Nephron (organoid): ENCODE measurements at regions not wholly inside any gene's neighbourhood (a gene's known extent, or its start where the extent isn't known, plus 50 kb on each side); places are given as distances from the start of the nearest gene placed in this dataset.
A peak's percentile ranks its signal among the peaks of the same experiment; 100 is the strongest.

Source experiments
- H3K27ac Mint-ChIP-seq, 3 experiments: 2 replicates each; pipeline ENCODE4 v1.8.0; 2020; ENCODE audit warnings: mixed read lengths in 3 of 3, mild to moderate bottlenecking in 2 of 3, moderate library complexity in 1 of 3
- H3K27me3 Mint-ChIP-seq: 2 replicates; pipeline ENCODE4 v1.8.0; 2021; ENCODE audit warnings: low read depth, mild to moderate bottlenecking, moderate library complexity, mixed read lengths
- H3K36me3 Mint-ChIP-seq: 2 replicates; pipeline ENCODE4 v1.8.0; 2020; ENCODE audit warnings: low read depth, mixed read lengths
- H3K4me1 Mint-ChIP-seq: 2 replicates; pipeline ENCODE4 v1.8.0; 2020; ENCODE audit warnings: mixed read lengths
- H3K4me3 Mint-ChIP-seq, 3 experiments: 2 replicates each; pipeline ENCODE4 v1.8.0; 2020; ENCODE audit warnings: mild to moderate bottlenecking in 3 of 3, mixed read lengths in 3 of 3, moderate library complexity in 2 of 3
- H3K9me3 Mint-ChIP-seq: 2 replicates; pipeline ENCODE4 v1.8.0; 2020; ENCODE audit warnings: mixed read lengths
- CTCF ChIP-seq, 3 experiments: fragments of 200-600 bp; sonication (generic); IDR thresholded peaks; one replicate each; pipeline ENCODE4 v1.5.0; 2021; ENCODE audit warnings: antibody characterized with exemption in 3 of 3; ENCODE audit not compliant: unreplicated experiment in 3 of 3

GRCh38 chr16:86044241-86044671 is 145.3 kb downstream of the IRF8 start:
- H3K27ac Mint-ChIP-seq = no peak overlapping the region
- no peaks in the 10 kb centered on the region for H3K36me3 Mint-ChIP-seq
- TF ChIP-seq CTCF (IDR thresholded peaks at IDR 0.05; ENCODE audit: unreplicated experiment in 3 of 3) = peak; percentile 32 to 46 (median 42)
- peaks cover 7% of the 10 kb centered on the region for H3K4me1 Mint-ChIP-seq
- H3K4me3 Mint-ChIP-seq = no peak overlapping the region
- H3K9me3 Mint-ChIP-seq = no peaks in the 10 kb centered on the region
- peaks cover 96% of the 10 kb centered on the region for H3K27me3 Mint-ChIP-seq

GRCh38 chr16:86044881-86045590 is 146.1 kb downstream of the IRF8 start:
- peaks cover 7% of the 10 kb centered on the region for H3K4me1 Mint-ChIP-seq

GRCh38 chr16:86045591-86045971 is 146.6 kb downstream of the IRF8 start:
- H3K4me3 Mint-ChIP-seq = no peak overlapping the region
- H3K36me3 Mint-ChIP-seq = no peaks in the 10 kb centered on the region
- H3K4me1 Mint-ChIP-seq = peaks cover 10% of the 10 kb centered on the region
- H3K27me3 Mint-ChIP-seq = peaks cover 98% of the 10 kb centered on the region
- no peaks in the 10 kb centered on the region for H3K9me3 Mint-ChIP-seq
- no peak for TF ChIP-seq CTCF (IDR thresholded peaks at IDR 0.05; ENCODE audit: unreplicated experiment in 3 of 3)
- H3K27ac Mint-ChIP-seq = no peak overlapping the region

More at GRCh38 chr16:86044881-86045590, 146.1 kb downstream of the IRF8 start:
- Mint-ChIP-seq H3K4me3 (no peak overlapping the region), H3K27me3 (peaks cover 96% of the 10 kb centered on the region), H3K27ac (no peak overlapping the region), H3K9me3 (no peaks in the 10 kb centered on the region), H3K36me3 (no peaks in the 10 kb centered on the region)
- no peak for TF ChIP-seq CTCF (IDR thresholded peaks at IDR 0.05; ENCODE audit: unreplicated experiment in 3 of 3)

GRCh38 chr16:86046026-86046425 is 147.1 kb downstream of the IRF8 start:
- no peaks in the 10 kb centered on the region for H3K9me3 Mint-ChIP-seq
- TF ChIP-seq CTCF (IDR thresholded peaks at IDR 0.05; ENCODE audit: unreplicated experiment in 3 of 3) = no peak
- no peak overlapping the region for H3K4me3 Mint-ChIP-seq
- no peak overlapping the region for H3K27ac Mint-ChIP-seq
- no peaks in the 10 kb centered on the region for H3K36me3 Mint-ChIP-seq
- H3K27me3 Mint-ChIP-seq = peaks cover 98% of the 10 kb centered on the region
- peaks cover 14% of the 10 kb centered on the region for H3K4me1 Mint-ChIP-seq

- H3K27me3 Mint-ChIP-seq = peaks cover 100% of the 10 kb centered on the region
- TF ChIP-seq CTCF (IDR thresholded peaks at IDR 0.05; ENCODE audit: unreplicated experiment in 3 of 3) = no peak
- peaks cover 17% of the 10 kb centered on the region for H3K4me1 Mint-ChIP-seq
- H3K9me3 Mint-ChIP-seq = no peaks in the 10 kb centered on the region
- H3K36me3 Mint-ChIP-seq = no peaks in the 10 kb centered on the region
- no peak overlapping the region for H3K27ac Mint-ChIP-seq
- no peak overlapping the region for H3K4me3 Mint-ChIP-seq
These were observed 147.8 kb downstream of the IRF8 start for GRCh38 chr16:86046667-86047270.

- Mint-ChIP-seq H3K4me3 (no peak overlapping the region), H3K4me1 (peaks cover 17% of the 10 kb centered on the region), H3K27ac (no peak overlapping the region), H3K27me3 (peaks cover 99% of the 10 kb centered on the region), H3K9me3 (no peaks in the 10 kb centered on the region), H3K36me3 (no peaks in the 10 kb centered on the region)
- no peak for TF ChIP-seq CTCF (IDR thresholded peaks at IDR 0.05; ENCODE audit: unreplicated experiment in 3 of 3)
These were observed 149.3 kb downstream of the IRF8 start for GRCh38 chr16:86048221-86048620.
